ENCODE measurements at regions not wholly inside any gene's neighbourhood (a gene's known extent, or its start where the extent isn't known, plus 50 kb on each side); places are given as distances from the start of the nearest gene placed in this dataset.

- TF ChIP-seq CTCF (IDR thresholded peaks at IDR 0.05) (no peak), POLR2A (IDR thresholded peaks at IDR 0.05) (no peak), POLR2AphosphoS5 (IDR thresholded peaks at IDR 0.05) (no peak)
Measured at GRCh38 chr4:66376921-66377320, 706.6 kb upstream of the EPHA5 start.

All from breast epithelium (tissue), 3 donors.